Fibroblast of lung (primary cell): ENCODE measurements at regions not wholly inside any gene's neighbourhood (a gene's known extent, or its start where the extent isn't known, plus 50 kb on each side); places are given as distances from the start of the nearest gene placed in this dataset.
A peak's percentile ranks its signal among the peaks of the same experiment; 100 is the strongest.
"Not testable (repeated sequence)": the region's sequence is repeated elsewhere in the genome, so short reads cannot be mapped to it uniquely, and the experiment has no call there.

Source experiments
- DNase-seq, 2 donors: peaks; one replicate each; pipeline versions ENCODE4 v3.0.0 to v3.0.0-alpha.2; 2010; ENCODE audit warnings: low read depth in 2 of 2
- H2AFZ ChIP-seq: 2 replicates; pipeline ENCODE4 v1.5.1; 2012; ENCODE audit warnings: low read length, control low read depth, inconsistent platforms
- H3K27ac ChIP-seq: 2 replicates; pipeline ENCODE4 v1.5.1; 2011; ENCODE audit warnings: low read length, control low read depth; ENCODE audit not compliant: insufficient read depth
- H3K27me3 ChIP-seq: 2 replicates; pipeline ENCODE4 v1.5.1; 2011; ENCODE audit warnings: mild to moderate bottlenecking, low read length; ENCODE audit not compliant: control insufficient read depth, insufficient read depth
- H3K36me3 ChIP-seq: 2 replicates; pipeline ENCODE4 v1.5.1; 2011; ENCODE audit warnings: low read length; ENCODE audit not compliant: control insufficient read depth, insufficient read depth
- H3K4me1 ChIP-seq: 2 replicates; pipeline ENCODE4 v1.5.1; 2011; ENCODE audit warnings: low read length; ENCODE audit not compliant: control insufficient read depth, insufficient read depth; ENCODE audit errors: extremely low read depth
- H3K4me2 ChIP-seq: 2 replicates; pipeline ENCODE4 v1.5.1; 2011; ENCODE audit warnings: low read length, control low read depth; ENCODE audit not compliant: insufficient read depth; ENCODE audit errors: extremely low read depth
- H3K4me3 ChIP-seq, 4 experiments: fragments of 200-600 bp in 1 of 4; sonication (generic) in 1 of 4; replicated peaks in 1 of 4; 2 replicates each; pipeline ENCODE4 v1.5.1; 2011 to 2016; ENCODE audit warnings: low read length in 4 of 4, low read depth in 3 of 4, mild to moderate bottlenecking in 3 of 4, control low read depth in 2 of 4, inconsistent platforms in 1 of 4, mixed read lengths in 1 of 4; ENCODE audit not compliant: insufficient read depth in 1 of 4; ENCODE audit errors: control extremely low read depth in 1 of 4
- H3K79me2 ChIP-seq: 2 replicates; pipeline ENCODE4 v1.5.1; 2012; ENCODE audit warnings: mild to moderate bottlenecking, low read length, inconsistent platforms; ENCODE audit not compliant: control insufficient read depth, insufficient read depth
- H3K9ac ChIP-seq: 2 replicates; pipeline ENCODE4 v1.5.1; 2011; ENCODE audit warnings: mild to moderate bottlenecking, low read length, control low read depth; ENCODE audit not compliant: insufficient read depth
- H3K9me3 ChIP-seq: 2 replicates; pipeline ENCODE4 v1.5.1; 2012; ENCODE audit warnings: low read depth, low read length; ENCODE audit not compliant: control insufficient read depth, insufficient read depth
- H4K20me1 ChIP-seq: 2 replicates; pipeline ENCODE4 v1.5.1; 2011; ENCODE audit warnings: low read length; ENCODE audit not compliant: control insufficient read depth, insufficient read depth; ENCODE audit errors: extremely low read depth
- CTCF ChIP-seq, 2 donors: IDR thresholded peaks in 1 of 2; conservative IDR thresholded peaks in 1 of 2; 1 replicate in 1 of 2; 2 replicates in 1 of 2; pipeline ENCODE4 v1.5.1; 2011 to 2012; ENCODE audit warnings: low read length in 2 of 2, control low read depth in 1 of 2, inconsistent platforms in 1 of 2, low read depth in 1 of 2, mild to moderate bottlenecking in 1 of 2
- EZH2 ChIP-seq: IDR thresholded peaks from 2 replicates; pipeline ENCODE4 v1.5.1; 2012; ENCODE audit warnings: low read length, control low read depth, mild to moderate bottlenecking; ENCODE audit errors: missing control alignments

- no peaks in the 10 kb centered on the region for H3K27me3 ChIP-seq
- no peaks in the 10 kb centered on the region for H3K4me1 ChIP-seq
- no peaks in the 10 kb centered on the region for H4K20me1 ChIP-seq
- H3K9me3 ChIP-seq, result no peaks in the 10 kb centered on the region
- no peaks in the 10 kb centered on the region for H3K79me2 ChIP-seq
- DNase-seq, result peak in 1 of 2 donors; percentile 36
- TF ChIP-seq CTCF (conservative IDR thresholded peaks at IDR 0.05 in 1 of 2, IDR thresholded peaks at IDR 0.05 in 1 of 2; ENCODE audit: low read depth in 1 of 2, low read length in 2 of 2), result no peak
- no peak for TF ChIP-seq EZH2
- H3K9ac ChIP-seq, result no peak overlapping the region
- no peak overlapping the region for H2AFZ ChIP-seq
- no peaks in the 10 kb centered on the region for H3K36me3 ChIP-seq
- H3K27ac ChIP-seq, result no peak overlapping the region
- no peak overlapping the region for H3K4me2 ChIP-seq
- no peak overlapping the region for H3K4me3 ChIP-seq
These were observed 222.1 kb downstream of the ETAA1 start for GRCh38 chr2:67619204-67619603.

- H3K9ac ChIP-seq, H4K20me1 ChIP-seq, H3K9me3 ChIP-seq, H3K4me1 ChIP-seq, H3K4me3 ChIP-seq, H3K36me3 ChIP-seq, H2AFZ ChIP-seq, H3K4me2 ChIP-seq, H3K79me2 ChIP-seq, H3K27ac ChIP-seq, H3K27me3 ChIP-seq: not testable (repeated sequence)
- peak in 1 of 2 donors; percentile 65 for DNase-seq
These were observed 226.6 kb downstream of the ETAA1 start for GRCh38 chr2:67623741-67624140.

- no peaks in the 10 kb centered on the region for H3K4me1 ChIP-seq
These were observed 228.0 kb downstream of the ETAA1 start for GRCh38 chr2:67625178-67625577.

More at GRCh38 chr2:67625178-67625577, 228.0 kb downstream of the ETAA1 start:
- Histone ChIP-seq H3K27ac (no peak overlapping the region), H3K27me3 (no peaks in the 10 kb centered on the region), H2AFZ (no peak overlapping the region), H3K4me3 (no peak overlapping the region), H3K79me2 (no peaks in the 10 kb centered on the region), H3K9ac (no peak overlapping the region), H3K4me2 (no peak overlapping the region), H3K9me3 (no peaks in the 10 kb centered on the region), H3K36me3 (no peaks in the 10 kb centered on the region), H4K20me1 (no peaks in the 10 kb centered on the region)
- no peak for TF ChIP-seq EZH2
- no peak for TF ChIP-seq CTCF (conservative IDR thresholded peaks at IDR 0.05 in 1 of 2, IDR thresholded peaks at IDR 0.05 in 1 of 2; ENCODE audit: low read depth in 1 of 2, low read length in 2 of 2)
- DNase-seq, result peak; percentile 31 to 78
